ENCODE measurements at regions not wholly inside any gene's neighbourhood (a gene's known extent, or its start where the extent isn't known, plus 50 kb on each side); places are given as distances from the start of the nearest gene placed in this dataset.

GRCh38 chr3:132084982-132085381, 50.2 kb upstream of the CPNE4 start:
- H3K4me3 ChIP-seq (ENCODE audit: low read length): no peak overlapping the region
- no peak for DNase-seq (ENCODE audit: low read depth)
- TF ChIP-seq, protein P1, sequence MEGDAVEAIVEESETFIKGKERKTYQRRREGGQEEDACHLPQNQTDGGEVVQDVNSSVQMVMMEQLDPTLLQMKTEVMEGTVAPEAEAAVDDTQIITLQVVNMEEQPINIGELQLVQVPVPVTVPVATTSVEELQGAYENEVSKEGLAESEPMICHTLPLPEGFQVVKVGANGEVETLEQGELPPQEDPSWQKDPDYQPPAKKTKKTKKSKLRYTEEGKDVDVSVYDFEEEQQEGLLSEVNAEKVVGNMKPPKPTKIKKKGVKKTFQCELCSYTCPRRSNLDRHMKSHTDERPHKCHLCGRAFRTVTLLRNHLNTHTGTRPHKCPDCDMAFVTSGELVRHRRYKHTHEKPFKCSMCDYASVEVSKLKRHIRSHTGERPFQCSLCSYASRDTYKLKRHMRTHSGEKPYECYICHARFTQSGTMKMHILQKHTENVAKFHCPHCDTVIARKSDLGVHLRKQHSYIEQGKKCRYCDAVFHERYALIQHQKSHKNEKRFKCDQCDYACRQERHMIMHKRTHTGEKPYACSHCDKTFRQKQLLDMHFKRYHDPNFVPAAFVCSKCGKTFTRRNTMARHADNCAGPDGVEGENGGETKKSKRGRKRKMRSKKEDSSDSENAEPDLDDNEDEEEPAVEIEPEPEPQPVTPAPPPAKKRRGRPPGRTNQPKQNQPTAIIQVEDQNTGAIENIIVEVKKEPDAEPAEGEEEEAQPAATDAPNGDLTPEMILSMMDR (conservative IDR thresholded peaks at IDR 0.05; ENCODE audit: low read depth, low read length): no peak

DNA sequence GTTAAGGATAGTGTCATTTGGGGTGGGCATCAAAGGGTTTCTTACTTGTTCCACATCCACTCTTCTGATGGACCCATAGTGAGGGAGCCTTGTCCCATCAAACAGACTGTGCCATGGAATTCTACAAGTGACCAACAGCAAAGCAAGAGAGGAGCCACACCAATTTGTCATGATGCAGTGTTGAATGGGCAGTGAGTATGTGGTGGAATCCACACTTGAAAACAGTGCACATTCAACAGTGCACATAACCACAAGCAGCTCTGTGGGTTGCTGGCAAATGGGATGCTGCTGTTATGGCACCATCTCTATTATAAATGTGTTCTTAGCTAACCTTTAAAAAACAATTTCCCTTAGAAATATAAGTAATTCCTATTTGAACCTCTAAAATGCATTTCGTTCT, 52.5 kb upstream of the CPNE4 start:
- TF ChIP-seq, protein P1 (conservative IDR thresholded peaks at IDR 0.05; ENCODE audit: low read depth, low read length): no peak
- no peak for DNase-seq (ENCODE audit: low read depth)
- H3K4me3 ChIP-seq (ENCODE audit: low read length): no peak overlapping the region

GRCh38 chr3:132088291-132088690, 53.5 kb upstream of the CPNE4 start:
- TF ChIP-seq, protein P1 (conservative IDR thresholded peaks at IDR 0.05; ENCODE audit: low read depth, low read length): no peak
- DNase-seq (ENCODE audit: low read depth): no peak
- H3K4me3 ChIP-seq (ENCODE audit: low read length): no peak overlapping the region

- no peak for DNase-seq (ENCODE audit: low read depth)
- TF ChIP-seq, protein P1 (conservative IDR thresholded peaks at IDR 0.05; ENCODE audit: low read depth, low read length): no peak
- no peak overlapping the region for H3K4me3 ChIP-seq (ENCODE audit: low read length)
Measured at GRCh38 chr3:132090921-132091320, 56.1 kb upstream of the CPNE4 start.

GRCh38 chr3:132116601-132117000, 81.8 kb upstream of the CPNE4 start:
- TF ChIP-seq, protein P1 (conservative IDR thresholded peaks at IDR 0.05; ENCODE audit: low read depth, low read length): no peak
- no peak overlapping the region for H3K4me3 ChIP-seq (ENCODE audit: low read length)
- DNase-seq (ENCODE audit: low read depth): no peak

GRCh38 chr3:132117642-132118041, 82.8 kb upstream of the CPNE4 start:
- TF ChIP-seq, protein P1 (conservative IDR thresholded peaks at IDR 0.05; ENCODE audit: low read depth, low read length): no peak
- no peak overlapping the region for H3K4me3 ChIP-seq (ENCODE audit: low read length)
- no peak for DNase-seq (ENCODE audit: low read depth)

DNA sequence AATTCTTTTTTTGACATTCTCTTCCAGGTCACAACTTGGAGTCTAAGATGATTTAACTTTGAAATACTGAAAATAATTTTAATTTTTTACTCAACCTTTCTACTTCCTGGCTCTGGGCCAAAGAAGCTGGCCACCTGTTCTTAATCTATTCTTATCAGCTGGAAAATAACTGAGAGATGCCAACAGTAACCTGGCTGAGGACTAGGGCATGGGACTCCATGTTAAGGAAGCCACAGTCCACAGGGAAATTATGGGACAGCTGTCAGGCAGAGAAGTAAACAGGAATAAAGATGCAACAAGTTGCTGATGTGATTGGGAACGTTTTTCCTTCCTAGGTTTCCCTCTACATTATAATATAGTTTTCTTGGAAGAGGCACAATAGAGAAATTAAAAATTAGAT, 84.7 kb upstream of the CPNE4 start:
- TF ChIP-seq, protein P1 (conservative IDR thresholded peaks at IDR 0.05; ENCODE audit: low read depth, low read length): no peak
- no peak overlapping the region for H3K4me3 ChIP-seq (ENCODE audit: low read length)
- no peak for DNase-seq (ENCODE audit: low read depth)

Data from retinal pigment epithelial cell (primary cell).